Stimulated activated CD4-positive, alpha-beta T cell treated with anti-CD3 and anti-CD28 coated beads, Interleukin-12 subunit alpha, Interleukin-12 subunit beta, amount 100 ng/mL, for 4 hours (primary cell): ENCODE measurements at regions not wholly inside any gene's neighbourhood (a gene's known extent, or its start where the extent isn't known, plus 50 kb on each side); places are given as distances from the start of the nearest gene placed in this dataset.

ENCODE experiments used
- DNase-seq: peaks from one replicate; pipeline ENCODE4 v3.0.0-alpha.2; 2020

GRCh38 chr2:81739966-81740365 lies 1435.4 kb upstream of the LRRTM1 start:
- DNase-seq: no peak

- no peak for DNase-seq
These were observed 1430.4 kb upstream of the LRRTM1 start for GRCh38 chr2:81734981-81735380.

- no peak for DNase-seq
These were observed 1410.3 kb upstream of the LRRTM1 start for GRCh38 chr2:81714817-81715216.

- no peak for DNase-seq
These were observed 1402.3 kb upstream of the LRRTM1 start for GRCh38 chr2:81706856-81707255.

GRCh38 chr2:81703831-81704230 lies 1399.3 kb upstream of the LRRTM1 start:
- no peak for DNase-seq

- no peak for DNase-seq
These were observed 1388.0 kb upstream of the LRRTM1 start for GRCh38 chr2:81692566-81692965.

- no peak for DNase-seq
These were observed 1371.1 kb upstream of the LRRTM1 start for GRCh38 chr2:81675641-81676040.

- no peak for DNase-seq
These were observed 1368.4 kb upstream of the LRRTM1 start for GRCh38 chr2:81672923-81673322.

GRCh38 chr2:81672516-81672915 lies 1368.0 kb upstream of the LRRTM1 start:
- DNase-seq: no peak

- no peak for DNase-seq
These were observed 1366.3 kb upstream of the LRRTM1 start for GRCh38 chr2:81670885-81671284.

GRCh38 chr2:81661081-81661480 lies 1356.5 kb upstream of the LRRTM1 start:
- no peak for DNase-seq

- DNase-seq: no peak
These were observed 1353.7 kb upstream of the LRRTM1 start for GRCh38 chr2:81658227-81658626.

GRCh38 chr2:81650048-81650971 lies 1345.8 kb upstream of the LRRTM1 start:
- DNase-seq: no peak

GRCh38 chr2:81648806-81649205 lies 1344.3 kb upstream of the LRRTM1 start:
- no peak for DNase-seq

- no peak for DNase-seq
These were observed 1343.8 kb upstream of the LRRTM1 start for GRCh38 chr2:81648370-81648769.

GRCh38 chr2:81647715-81648230 lies 1343.2 kb upstream of the LRRTM1 start:
- DNase-seq: no peak

GRCh38 chr2:81645745-81646301 lies 1341.3 kb upstream of the LRRTM1 start:
- no peak for DNase-seq

GRCh38 chr2:81644189-81644588 lies 1339.6 kb upstream of the LRRTM1 start:
- no peak for DNase-seq

GRCh38 chr2:81624825-81625224 lies 1320.3 kb upstream of the LRRTM1 start:
- DNase-seq: no peak

GRCh38 chr2:81600088-81600487 lies 1295.5 kb upstream of the LRRTM1 start:
- no peak for DNase-seq

GRCh38 chr2:81598453-81598852 lies 1293.9 kb upstream of the LRRTM1 start:
- no peak for DNase-seq

GRCh38 chr2:81589406-81589805 lies 1284.9 kb upstream of the LRRTM1 start:
- DNase-seq: no peak

- no peak for DNase-seq
These were observed 1279.0 kb upstream of the LRRTM1 start for GRCh38 chr2:81583311-81584108.
